Adrenal gland (tissue), 9 donors: ENCODE measurements at regions not wholly inside any gene's neighbourhood (a gene's known extent, or its start where the extent isn't known, plus 50 kb on each side); places are given as distances from the start of the nearest gene placed in this dataset.

Experiments used
- DNase-seq, 7 donors: peaks; one replicate each; pipeline ENCODE4 v3.0.0-alpha.2; 2019 to 2020
- H3K27ac ChIP-seq, 5 donors: fragments of 200-600 bp; sonication (generic) in 4 of 5; 1 replicate in 3 of 5; 2 replicates in 2 of 5; pipeline versions ENCODE4 v1.5.1 to v1.8.0; 2016 to 2020; ENCODE audit warnings: mild to moderate bottlenecking in 1 of 5
- H3K27me3 ChIP-seq: fragments of 200-600 bp; 2 replicates; pipeline ENCODE4 v1.8.0; 2021
- H3K36me3 ChIP-seq, 2 donors: fragments of 200-600 bp; replicated peaks in 1 of 2; 1 replicate in 1 of 2; 2 replicates in 1 of 2; pipeline versions ENCODE4 v1.5.1 to v1.8.0; 2018 to 2022
- H3K4me1 ChIP-seq, 2 donors: fragments of 200-600 bp; replicated peaks in 1 of 2; 1 replicate in 1 of 2; 2 replicates in 1 of 2; pipeline versions ENCODE4 v1.5.1 to v1.8.0; 2018 to 2021
- H3K4me3 ChIP-seq, 4 donors: fragments of 200-600 bp; sonication (generic) in 3 of 4; one replicate each; pipeline ENCODE4 v1.5.1; 2016 to 2018
- H3K9me3 ChIP-seq, 3 donors: fragments of 200-600 bp; sonication (generic) in 1 of 3; replicated peaks in 1 of 3; 1 replicate in 2 of 3; 2 replicates in 1 of 3; pipeline versions ENCODE4 v1.5.1 to v1.8.0; 2016 to 2021
- POLR2A ChIP-seq, 2 donors: fragments of 450-650 bp; IDR thresholded peaks; one replicate each; pipeline ENCODE4 v1.6.1; 2017; ENCODE audit warnings: antibody characterized with exemption in 2 of 2, mild to moderate bottlenecking in 2 of 2, moderate library complexity in 1 of 2
- WGBS, 4 donors: extraction: QIAGEN DNeasy Blood & Tissue Kit in 2 of 4; methylation state at CpG; one replicate each; pipeline versions ENCODE4 v1.1.5 to v1.1.7; 2013 to 2017; 5-methylcytosine and 5-hydroxymethylcytosine counted together
- intact Hi-C, 2 donors: fragments of 100-400 bp; cut with DNase I; formaldehyde crosslinking; loops; one replicate each; pipeline versions ENCODE4 v1.14.1 to v1.15.0; 2022 to 2023
- TF ChIP-seq, protein P1 (sequence below), 6 experiments: fragments of 450-650 bp in 4 of 6; fragments of 200-600 bp in 2 of 6; sonication (generic) in 1 of 6; IDR thresholded peaks; 1 replicate in 5 of 6; 2 replicates in 1 of 6; pipeline versions ENCODE4 v1.5.1 to v1.8.0; 2016 to 2021; ENCODE audit warnings: antibody characterized with exemption in 6 of 6, mild to moderate bottlenecking in 2 of 6, moderate library complexity in 1 of 6
- donor health status: healthy with polysubstance abuse.
- donor health status: Bipolar disorder and iron deficiency.
- donor health status: DM: yes; HTN: yes; CAD: no.
- donor health status: DM: no; HTN: no; CAD: no.
- donor health status: DM: no; HTN: no; CAD: no.

DNA sequence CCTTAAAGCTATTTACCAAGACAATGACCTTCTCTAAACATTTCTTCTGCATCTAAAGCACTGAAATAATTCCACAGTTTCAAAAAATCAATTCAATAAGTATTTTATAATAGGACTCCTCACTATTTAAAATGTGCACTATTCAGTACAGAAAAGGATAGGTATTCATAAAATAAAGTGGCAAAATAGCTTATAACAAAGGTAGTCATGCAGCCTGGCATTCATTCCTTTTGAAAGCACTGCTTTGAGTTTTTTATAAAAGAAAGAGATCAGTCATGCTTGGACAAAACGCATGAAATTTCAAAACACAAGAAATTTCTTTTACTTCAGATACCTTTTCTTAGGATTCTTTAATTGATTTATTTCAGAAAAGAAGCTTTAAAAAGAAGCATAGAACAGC, 689.7 kb upstream of the PHF14 start:
- H3K27ac ChIP-seq = no peak overlapping the region
- no peaks in the 10 kb centered on the region for H3K9me3 ChIP-seq
- 69 to 93% (median 84%) methylated on average over 1 of the region's 1 CpG for WGBS, 4 donors
- no peak overlapping the region for H3K4me3 ChIP-seq
- H3K4me1 ChIP-seq = no peaks in the 10 kb centered on the region
- H3K36me3 ChIP-seq = no peaks in the 10 kb centered on the region
- no peaks in the 10 kb centered on the region for H3K27me3 ChIP-seq
- intact Hi-C loops = no loop called here
- no peak for DNase-seq
- TF ChIP-seq, protein P1, sequence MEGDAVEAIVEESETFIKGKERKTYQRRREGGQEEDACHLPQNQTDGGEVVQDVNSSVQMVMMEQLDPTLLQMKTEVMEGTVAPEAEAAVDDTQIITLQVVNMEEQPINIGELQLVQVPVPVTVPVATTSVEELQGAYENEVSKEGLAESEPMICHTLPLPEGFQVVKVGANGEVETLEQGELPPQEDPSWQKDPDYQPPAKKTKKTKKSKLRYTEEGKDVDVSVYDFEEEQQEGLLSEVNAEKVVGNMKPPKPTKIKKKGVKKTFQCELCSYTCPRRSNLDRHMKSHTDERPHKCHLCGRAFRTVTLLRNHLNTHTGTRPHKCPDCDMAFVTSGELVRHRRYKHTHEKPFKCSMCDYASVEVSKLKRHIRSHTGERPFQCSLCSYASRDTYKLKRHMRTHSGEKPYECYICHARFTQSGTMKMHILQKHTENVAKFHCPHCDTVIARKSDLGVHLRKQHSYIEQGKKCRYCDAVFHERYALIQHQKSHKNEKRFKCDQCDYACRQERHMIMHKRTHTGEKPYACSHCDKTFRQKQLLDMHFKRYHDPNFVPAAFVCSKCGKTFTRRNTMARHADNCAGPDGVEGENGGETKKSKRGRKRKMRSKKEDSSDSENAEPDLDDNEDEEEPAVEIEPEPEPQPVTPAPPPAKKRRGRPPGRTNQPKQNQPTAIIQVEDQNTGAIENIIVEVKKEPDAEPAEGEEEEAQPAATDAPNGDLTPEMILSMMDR (IDR thresholded peaks at IDR 0.05) = no peak
- no peak for TF ChIP-seq POLR2A (IDR thresholded peaks at IDR 0.05)

DNA sequence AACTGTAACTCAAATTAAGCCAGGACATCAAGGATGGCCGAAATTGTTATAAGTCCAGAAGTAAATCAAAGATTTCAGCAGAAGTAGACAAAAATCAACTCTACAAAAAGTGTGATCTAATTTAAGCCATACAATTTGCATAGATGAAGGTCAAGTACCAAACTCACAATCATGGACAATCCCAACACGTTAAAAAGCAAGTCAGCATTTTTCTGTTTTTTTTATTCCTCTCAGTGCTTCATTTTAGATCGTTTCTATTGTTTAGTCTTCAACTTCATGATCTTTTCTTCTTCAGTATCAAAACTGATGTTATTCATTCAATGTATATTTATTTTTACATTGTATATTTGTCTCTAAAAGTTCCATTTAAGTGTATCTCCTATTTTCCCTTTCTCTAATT, 674.3 kb upstream of the PHF14 start:
- WGBS, 4 donors = 72 to 83% (median 74%) methylated on average over 3 of the region's 3 CpGs
- Histone ChIP-seq H3K4me1 (no peaks in the 10 kb centered on the region), H3K27ac (no peak overlapping the region), H3K36me3 (no peaks in the 10 kb centered on the region), H3K9me3 (no peaks in the 10 kb centered on the region), H3K27me3 (no peaks in the 10 kb centered on the region), H3K4me3 (no peak overlapping the region)
- TF ChIP-seq, protein P1 (IDR thresholded peaks at IDR 0.05) = no peak
- no peak for TF ChIP-seq POLR2A (IDR thresholded peaks at IDR 0.05)
- DNase-seq = no peak
- intact Hi-C loops = no loop called here

DNA sequence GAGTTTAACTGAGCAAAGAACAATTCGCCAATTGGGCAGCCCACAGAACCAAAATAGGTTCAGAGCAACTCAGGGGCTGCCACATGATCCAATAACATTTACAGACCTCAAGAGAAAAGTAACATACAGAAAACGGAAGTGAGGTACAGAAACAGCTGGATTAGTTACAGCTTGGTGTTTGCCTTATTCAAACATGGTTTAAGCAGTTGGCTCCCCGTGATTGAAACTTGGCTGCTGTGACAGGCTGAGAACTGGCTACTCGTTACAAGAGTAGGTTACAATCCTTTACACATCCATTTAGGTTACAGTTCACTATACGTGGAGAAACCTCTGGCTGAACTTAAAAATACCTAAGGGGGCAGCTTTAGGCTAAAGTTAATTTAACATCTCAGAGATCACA, 673.1 kb upstream of the PHF14 start:
- H3K36me3 ChIP-seq = no peaks in the 10 kb centered on the region
- intact Hi-C loops = no loop called here
- 51 to 56% (median 55%) methylated on average over 5 of the region's 5 CpGs for WGBS, 4 donors

DNA sequence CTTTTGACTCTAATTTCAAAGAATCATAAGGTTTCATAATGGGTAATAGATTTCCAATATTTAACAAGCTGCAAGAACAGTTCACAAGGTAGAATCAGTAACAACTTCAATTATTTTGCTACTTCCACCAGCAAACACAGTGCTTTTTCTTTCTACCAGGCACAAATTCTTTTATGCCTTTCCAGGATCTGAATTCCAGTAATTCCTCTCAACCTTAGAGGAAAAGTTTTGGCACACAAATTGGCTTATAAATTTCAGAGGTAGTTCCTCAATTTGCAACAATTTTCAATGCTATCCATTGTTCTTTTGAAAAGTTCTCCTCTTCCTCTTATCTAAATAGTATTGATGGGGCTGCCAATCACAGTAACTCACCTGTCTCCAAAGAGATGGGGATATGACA, 665.4 kb upstream of the PHF14 start:
- DNase-seq = no peak
- intact Hi-C loops = no loop called here
- Histone ChIP-seq H3K27me3 (no peaks in the 10 kb centered on the region), H3K4me3 (no peak overlapping the region), H3K9me3 (no peaks in the 10 kb centered on the region), H3K27ac (no peak overlapping the region), H3K4me1 (no peaks in the 10 kb centered on the region), H3K36me3 (no peaks in the 10 kb centered on the region)
- TF ChIP-seq, protein P1 (IDR thresholded peaks at IDR 0.05) = no peak
- TF ChIP-seq POLR2A (IDR thresholded peaks at IDR 0.05) = no peak

More for the DNA sequence above, 673.1 kb upstream of the PHF14 start:
- no peaks in the 10 kb centered on the region for H3K4me1 ChIP-seq
- TF ChIP-seq, protein P1 (IDR thresholded peaks at IDR 0.05) = no peak
- no peak for TF ChIP-seq POLR2A (IDR thresholded peaks at IDR 0.05)
- no peak overlapping the region for H3K27ac ChIP-seq
- H3K4me3 ChIP-seq = no peak overlapping the region
- no peaks in the 10 kb centered on the region for H3K27me3 ChIP-seq
- DNase-seq = no peak
- H3K9me3 ChIP-seq = no peaks in the 10 kb centered on the region
